ENCODE measurements at regions not wholly inside any gene's neighbourhood (a gene's known extent, or its start where the extent isn't known, plus 50 kb on each side); places are given as distances from the start of the nearest gene placed in this dataset.
"Not testable (repeated sequence)": the region's sequence is repeated elsewhere in the genome, so short reads cannot be mapped to it uniquely, and the experiment has no call there.

GRCh38 chr11:129640671-129641070, 175.0 kb upstream of the TMEM45B start:
- Histone ChIP-seq H3K27ac (no peak overlapping the region), H3K79me2 (ENCODE audit: low read depth) (no peaks in the 10 kb centered on the region), H3K4me3 (no peak overlapping the region), H3K9me3 (ENCODE audit: low read depth) (no peaks in the 10 kb centered on the region), H3K4me2 (no peak overlapping the region), H3K36me3 (no peaks in the 10 kb centered on the region), H3F3A (ENCODE audit: low read depth) (no peaks in the 10 kb centered on the region), H4K20me1 (ENCODE audit: low read depth) (no peaks in the 10 kb centered on the region), H3K4me1 (no peaks in the 10 kb centered on the region), H3K9ac (no peak overlapping the region), H3K27me3 (no peaks in the 10 kb centered on the region), H2AFZ (replicated peaks) (no peak overlapping the region)
- H3K27ac Mint-ChIP-seq, result no peak overlapping the region
- H3K9me3 Mint-ChIP-seq, result no peaks in the 10 kb centered on the region
- H3K36me3 Mint-ChIP-seq, result no peaks in the 10 kb centered on the region
- H3K4me1 Mint-ChIP-seq, result peaks cover 3% of the 10 kb centered on the region
- TF ChIP-seq EZH2 (IDR thresholded peaks at IDR 0.05) (no peak), EZH2phosphoT487 (IDR thresholded peaks at IDR 0.05) (no peak), CTCF (IDR thresholded peaks at IDR 0.05) (no peak)
- H3K27me3 Mint-ChIP-seq (ENCODE audit: insufficient read depth, low read depth), result peaks cover 2% of the 10 kb centered on the region
- DNase-seq (ENCODE audit: low spot score), result no peak
- no peak overlapping the region for H3K4me3 Mint-ChIP-seq

- no peak for TF ChIP-seq EZH2 (IDR thresholded peaks at IDR 0.05)
- Histone ChIP-seq H3F3A (ENCODE audit: low read depth) (no peaks in the 10 kb centered on the region), H3K27me3 (no peaks in the 10 kb centered on the region), H3K4me1 (no peaks in the 10 kb centered on the region), H3K4me3 (no peak overlapping the region), H3K36me3 (no peaks in the 10 kb centered on the region), H3K9ac (no peak overlapping the region), H2AFZ (replicated peaks) (no peak overlapping the region), H3K79me2 (ENCODE audit: low read depth) (no peaks in the 10 kb centered on the region), H3K27ac (no peak overlapping the region), H3K4me2 (no peak overlapping the region), H4K20me1 (ENCODE audit: low read depth) (no peaks in the 10 kb centered on the region), H3K9me3 (ENCODE audit: low read depth) (no peaks in the 10 kb centered on the region)
- Mint-ChIP-seq H3K4me3 (no peak overlapping the region), H3K4me1 (peaks cover 3% of the 10 kb centered on the region), H3K27ac (no peak overlapping the region), H3K27me3 (ENCODE audit: insufficient read depth, low read depth) (peaks cover 2% of the 10 kb centered on the region), H3K36me3 (no peaks in the 10 kb centered on the region), H3K9me3 (no peaks in the 10 kb centered on the region)
- DNase-seq (ENCODE audit: low spot score), result no peak
These were observed 172.5 kb upstream of the TMEM45B start for GRCh38 chr11:129643031-129643721.

GRCh38 chr11:129644326-129644725, 171.3 kb upstream of the TMEM45B start:
- Mint-ChIP-seq H3K9me3 (no peaks in the 10 kb centered on the region), H3K4me1 (peaks cover 3% of the 10 kb centered on the region), H3K27ac (no peak overlapping the region), H3K4me3 (no peak overlapping the region), H3K27me3 (ENCODE audit: insufficient read depth, low read depth) (peaks cover 2% of the 10 kb centered on the region), H3K36me3 (no peaks in the 10 kb centered on the region)
- no peaks in the 10 kb centered on the region for H3K79me2 ChIP-seq (ENCODE audit: low read depth)
- H4K20me1 ChIP-seq (ENCODE audit: low read depth), result no peaks in the 10 kb centered on the region
- H3F3A ChIP-seq (ENCODE audit: low read depth), result no peaks in the 10 kb centered on the region
- no peaks in the 10 kb centered on the region for H3K4me1 ChIP-seq
- no peak for DNase-seq (ENCODE audit: low spot score)
- H3K27me3 ChIP-seq, result no peaks in the 10 kb centered on the region
- H3K4me2 ChIP-seq, result no peak overlapping the region
- no peaks in the 10 kb centered on the region for H3K9me3 ChIP-seq (ENCODE audit: low read depth)
- H3K27ac ChIP-seq, result no peak overlapping the region
- H3K36me3 ChIP-seq, result no peaks in the 10 kb centered on the region
- no peak overlapping the region for H3K9ac ChIP-seq
- no peak for TF ChIP-seq EZH2phosphoT487 (IDR thresholded peaks at IDR 0.05)
- no peak for TF ChIP-seq CTCF (IDR thresholded peaks at IDR 0.05)
- no peak for TF ChIP-seq EZH2 (IDR thresholded peaks at IDR 0.05)
- no peak overlapping the region for H3K4me3 ChIP-seq
- no peak overlapping the region for H2AFZ ChIP-seq (replicated peaks)

GRCh38 chr11:129645943-129646342, 169.7 kb upstream of the TMEM45B start:
- Mint-ChIP-seq H3K27me3 (ENCODE audit: insufficient read depth, low read depth) (peaks cover 2% of the 10 kb centered on the region), H3K4me3 (no peak overlapping the region), H3K27ac (no peak overlapping the region), H3K36me3 (no peaks in the 10 kb centered on the region), H3K9me3 (no peaks in the 10 kb centered on the region), H3K4me1 (peaks cover 3% of the 10 kb centered on the region)
- Histone ChIP-seq H3K9me3 (ENCODE audit: low read depth) (no peaks in the 10 kb centered on the region), H3K27me3 (no peaks in the 10 kb centered on the region), H3K4me2 (no peak overlapping the region), H2AFZ (replicated peaks) (no peak overlapping the region), H4K20me1 (ENCODE audit: low read depth) (no peaks in the 10 kb centered on the region), H3K4me1 (no peaks in the 10 kb centered on the region), H3K27ac (no peak overlapping the region), H3K4me3 (no peak overlapping the region), H3K36me3 (no peaks in the 10 kb centered on the region), H3K79me2 (ENCODE audit: low read depth) (no peaks in the 10 kb centered on the region), H3F3A (ENCODE audit: low read depth) (no peaks in the 10 kb centered on the region), H3K9ac (no peak overlapping the region)
- no peak for TF ChIP-seq CTCF (IDR thresholded peaks at IDR 0.05)
- TF ChIP-seq EZH2phosphoT487 (IDR thresholded peaks at IDR 0.05), result no peak
- no peak for TF ChIP-seq EZH2 (IDR thresholded peaks at IDR 0.05)
- DNase-seq (ENCODE audit: low spot score), result no peak

- H3K27me3 ChIP-seq; H3K9me3 ChIP-seq (ENCODE audit: low read depth); H3K36me3 Mint-ChIP-seq; H3K4me1 ChIP-seq; H3K9me3 Mint-ChIP-seq; H3K27me3 Mint-ChIP-seq (ENCODE audit: insufficient read depth, low read depth); H2AFZ ChIP-seq (replicated peaks); H3K4me3 Mint-ChIP-seq; H3K79me2 ChIP-seq (ENCODE audit: low read depth); H3K36me3 ChIP-seq; H3K9ac ChIP-seq; H3K27ac ChIP-seq; H4K20me1 ChIP-seq (ENCODE audit: low read depth); H3K27ac Mint-ChIP-seq; DNase-seq (ENCODE audit: low spot score); H3K4me3 ChIP-seq; H3F3A ChIP-seq (ENCODE audit: low read depth); H3K4me1 Mint-ChIP-seq; H3K4me2 ChIP-seq: not testable (repeated sequence)
These were observed 165.6 kb upstream of the TMEM45B start for GRCh38 chr11:129650044-129650443.

All from neural progenitor cell (in vitro differentiated cells).